ENCODE measurements at regions not wholly inside any gene's neighbourhood (a gene's known extent, or its start where the extent isn't known, plus 50 kb on each side); places are given as distances from the start of the nearest gene placed in this dataset.

GRCh38 chr5:2833556-2833955 is 82.1 kb upstream of the IRX2 start:
- DNase-seq (ENCODE audit: low spot score in 2 of 2) = no peak
- Histone ChIP-seq H3K4me1 (no peaks in the 10 kb centered on the region), H3K27ac (no peak overlapping the region), H3K9me3 (no peaks in the 10 kb centered on the region), H3K36me3 (no peaks in the 10 kb centered on the region), H3K27me3 (no peaks in the 10 kb centered on the region), H3K4me3 (no peak overlapping the region)
- no peak for TF ChIP-seq CTCF (IDR thresholded peaks at IDR 0.05)
- intact Hi-C loops (cut with DNase I) = no loop called here

GRCh38 chr5:2832394-2832793 is 80.9 kb upstream of the IRX2 start:
- intact Hi-C loops (cut with DNase I) = no loop called here
- Histone ChIP-seq H3K27ac (no peak overlapping the region), H3K4me1 (no peaks in the 10 kb centered on the region), H3K4me3 (no peak overlapping the region), H3K36me3 (no peaks in the 10 kb centered on the region), H3K9me3 (no peaks in the 10 kb centered on the region), H3K27me3 (no peaks in the 10 kb centered on the region)
- no peak for TF ChIP-seq CTCF (IDR thresholded peaks at IDR 0.05)
- no peak for DNase-seq (ENCODE audit: low spot score in 2 of 2)

- Histone ChIP-seq H3K36me3 (no peaks in the 10 kb centered on the region), H3K4me3 (no peak overlapping the region), H3K27me3 (no peaks in the 10 kb centered on the region), H3K27ac (no peak overlapping the region), H3K4me1 (no peaks in the 10 kb centered on the region), H3K9me3 (no peaks in the 10 kb centered on the region)
- DNase-seq (ENCODE audit: low spot score in 2 of 2) = no peak
- TF ChIP-seq CTCF (IDR thresholded peaks at IDR 0.05) = no peak
- intact Hi-C loops (cut with DNase I) = no loop called here
Measured at GRCh38 chr5:2829239-2829638, 77.8 kb upstream of the IRX2 start.

GRCh38 chr5:2818936-2819335 is 67.5 kb upstream of the IRX2 start:
- H3K9me3 ChIP-seq = no peaks in the 10 kb centered on the region
- intact Hi-C loops (cut with DNase I) = no loop called here
- no peaks in the 10 kb centered on the region for H3K4me1 ChIP-seq
- DNase-seq (ENCODE audit: low spot score in 2 of 2) = no peak
- H3K27ac ChIP-seq = no peak overlapping the region
- no peak overlapping the region for H3K4me3 ChIP-seq
- no peaks in the 10 kb centered on the region for H3K36me3 ChIP-seq
- no peaks in the 10 kb centered on the region for H3K27me3 ChIP-seq
- no peak for TF ChIP-seq CTCF (IDR thresholded peaks at IDR 0.05)

- TF ChIP-seq CTCF (IDR thresholded peaks at IDR 0.05) = no peak
- DNase-seq (ENCODE audit: low spot score in 2 of 2) = no peak
- H3K4me3 ChIP-seq = no peak overlapping the region
- H3K27me3 ChIP-seq = no peaks in the 10 kb centered on the region
- no peaks in the 10 kb centered on the region for H3K4me1 ChIP-seq
- no peak overlapping the region for H3K27ac ChIP-seq
- no peaks in the 10 kb centered on the region for H3K36me3 ChIP-seq
- intact Hi-C loops (cut with DNase I) = no loop called here
- H3K9me3 ChIP-seq = no peaks in the 10 kb centered on the region
Measured at GRCh38 chr5:2817031-2817603, 65.6 kb upstream of the IRX2 start.

- intact Hi-C loops (cut with DNase I) = no loop called here
- DNase-seq (ENCODE audit: low spot score in 2 of 2) = no peak
Measured at GRCh38 chr5:2813678-2814077, 62.2 kb upstream of the IRX2 start.

More at GRCh38 chr5:2813678-2814077, 62.2 kb upstream of the IRX2 start:
- Histone ChIP-seq H3K27ac (no peak overlapping the region), H3K36me3 (no peaks in the 10 kb centered on the region), H3K27me3 (no peaks in the 10 kb centered on the region), H3K4me3 (no peak overlapping the region), H3K9me3 (no peaks in the 10 kb centered on the region), H3K4me1 (no peaks in the 10 kb centered on the region)
- no peak for TF ChIP-seq CTCF (IDR thresholded peaks at IDR 0.05)

Data from ascending aorta (tissue), 2 donors.